GM12891 (cell line): ENCODE measurements at regions not wholly inside any gene's neighbourhood (a gene's known extent, or its start where the extent isn't known, plus 50 kb on each side); places are given as distances from the start of the nearest gene placed in this dataset.

Experiments used
- PAX5 ChIP-seq: IDR thresholded peaks from 2 replicates; pipeline ENCODE4 v1.6.1; 2011; ENCODE audit warnings: low read length, moderate library complexity, mild to moderate bottlenecking; ENCODE audit not compliant: insufficient read depth, severe bottlenecking
- POLR2A ChIP-seq: IDR thresholded peaks from 2 replicates; pipeline ENCODE4 v1.6.1; 2011; ENCODE audit warnings: low read depth, low read length, control low read depth
- POLR2AphosphoS5 ChIP-seq: IDR thresholded peaks from 2 replicates; pipeline ENCODE4 v1.6.1; 2011; ENCODE audit warnings: low read depth, low read length, control low read depth
- POU2F2 ChIP-seq: IDR thresholded peaks from 2 replicates; pipeline ENCODE4 v1.6.1; 2011; ENCODE audit warnings: low read depth, mild to moderate bottlenecking, control low read depth, low read length, moderate library complexity
- SPI1 ChIP-seq: IDR thresholded peaks from 2 replicates; pipeline ENCODE4 v1.6.1; 2011; ENCODE audit warnings: low read depth, low read length, control low read depth
- TAF1 ChIP-seq: IDR thresholded peaks from 2 replicates; pipeline ENCODE4 v1.6.1; 2011; ENCODE audit warnings: low read depth, low read length, control low read depth

DNA sequence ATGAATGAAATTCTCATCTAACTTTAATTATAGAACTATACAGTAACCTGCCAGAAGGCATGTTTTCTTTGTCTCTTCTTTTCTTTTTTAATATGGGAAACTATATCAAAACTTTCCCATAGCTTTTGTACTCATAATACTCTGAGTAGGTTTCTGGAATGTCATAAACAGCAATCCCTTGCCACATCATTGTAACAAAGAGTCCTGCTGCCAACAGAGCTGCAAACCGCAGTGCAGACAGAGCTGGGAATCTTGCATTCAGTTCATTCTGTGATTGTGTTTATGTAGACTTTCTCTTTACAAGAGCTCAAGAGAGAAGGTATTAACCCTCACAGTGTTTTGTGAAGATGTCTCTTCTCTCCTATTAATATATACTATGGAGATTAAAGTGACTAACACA is 304.4 kb upstream of the SLIT2 start:
- no peak for TF ChIP-seq POLR2A
- TF ChIP-seq TAF1, result no peak
- no peak for TF ChIP-seq POLR2AphosphoS5
- TF ChIP-seq SPI1, result no peak
- TF ChIP-seq POU2F2, result no peak
- TF ChIP-seq PAX5, result no peak
